Ishikawa (cell line): ENCODE measurements at regions not wholly inside any gene's neighbourhood (a gene's known extent, or its start where the extent isn't known, plus 50 kb on each side); places are given as distances from the start of the nearest gene placed in this dataset.

Experiments used
- CEBPB ChIP-seq: IDR thresholded peaks from 2 replicates; pipeline ENCODE4 v1.6.1; 2012
- CREB1 ChIP-seq: IDR thresholded peaks from 2 replicates; pipeline ENCODE4 v1.6.1; 2012; ENCODE audit warnings: low read depth
- EGR1 ChIP-seq: IDR thresholded peaks from 2 replicates; pipeline ENCODE4 v1.6.1; 2012
- EP300 ChIP-seq: IDR thresholded peaks from 2 replicates; pipeline ENCODE4 v1.6.1; 2012; ENCODE audit warnings: borderline replicate concordance
- FOXM1 ChIP-seq: IDR thresholded peaks from 2 replicates; pipeline ENCODE4 v1.6.1; 2012; ENCODE audit warnings: low read depth, borderline replicate concordance
- NFIC ChIP-seq: IDR thresholded peaks from 2 replicates; pipeline ENCODE4 v1.6.1; 2012
- RAD21 ChIP-seq: IDR thresholded peaks from 2 replicates; pipeline ENCODE4 v1.6.1; 2012; ENCODE audit warnings: low read depth
- REST ChIP-seq: IDR thresholded peaks from 2 replicates; pipeline ENCODE4 v1.6.1; 2012; ENCODE audit warnings: low read depth, mild to moderate bottlenecking
- TAF1 ChIP-seq: IDR thresholded peaks from 2 replicates; pipeline ENCODE4 v1.6.1; 2012; ENCODE audit warnings: low read depth, mild to moderate bottlenecking
- TCF12 ChIP-seq: IDR thresholded peaks from 2 replicates; pipeline ENCODE4 v1.6.1; 2012; ENCODE audit warnings: low read depth
- TEAD4 ChIP-seq: IDR thresholded peaks from 2 replicates; pipeline ENCODE4 v1.6.1; 2012
- USF1 ChIP-seq: IDR thresholded peaks from 2 replicates; pipeline ENCODE4 v1.6.1; 2012
- YY1 ChIP-seq: IDR thresholded peaks from 2 replicates; pipeline ENCODE4 v1.6.1; 2012; ENCODE audit warnings: low read depth
- ZBTB7A ChIP-seq: IDR thresholded peaks from 2 replicates; pipeline ENCODE4 v1.6.1; 2012; ENCODE audit warnings: low read depth
- TF ChIP-seq, protein P1 (sequence below): IDR thresholded peaks from 2 replicates; pipeline ENCODE4 v1.6.1; 2012

DNA sequence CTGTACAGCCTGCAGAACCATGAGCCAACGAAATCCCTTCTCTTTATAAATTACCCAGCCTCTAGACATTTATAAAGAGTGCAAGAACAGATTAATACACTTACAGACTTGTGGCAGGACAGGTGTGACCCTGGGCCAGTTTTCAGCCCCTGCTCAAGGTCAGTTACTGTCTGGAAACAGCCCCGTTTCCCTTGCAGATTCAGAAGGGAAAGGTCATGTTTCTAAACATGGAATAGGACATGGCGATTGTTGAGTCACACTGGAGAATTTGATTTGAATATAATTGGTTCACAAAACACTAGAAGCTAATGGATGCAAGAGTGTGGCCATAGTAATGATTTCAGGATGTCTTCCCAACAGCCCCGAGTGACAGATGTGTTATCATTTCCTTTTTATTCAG is 248.8 kb downstream of the DLL1 start:
- TF ChIP-seq NFIC (no peak), TEAD4 (no peak), CEBPB (no peak), EP300 (no peak), USF1 (no peak)

GRCh38 chr6:170041526-170041925 is 249.4 kb downstream of the DLL1 start:
- no peak for TF ChIP-seq CEBPB
- TF ChIP-seq EP300: no peak

GRCh38 chr6:170040906-170041305 is 250.0 kb downstream of the DLL1 start:
- TF ChIP-seq EGR1: no peak
- TF ChIP-seq REST: no peak
- no peak for TF ChIP-seq FOXM1
- TF ChIP-seq, protein P1, sequence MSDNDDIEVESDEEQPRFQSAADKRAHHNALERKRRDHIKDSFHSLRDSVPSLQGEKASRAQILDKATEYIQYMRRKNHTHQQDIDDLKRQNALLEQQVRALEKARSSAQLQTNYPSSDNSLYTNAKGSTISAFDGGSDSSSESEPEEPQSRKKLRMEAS: no peak
- no peak for TF ChIP-seq CREB1
- no peak for TF ChIP-seq USF1

- TF ChIP-seq, protein P1: no peak
- TF ChIP-seq TAF1 (no peak), NFIC (no peak), RAD21 (no peak), EGR1 (no peak), CREB1 (no peak), CEBPB (no peak), YY1 (no peak), USF1 (no peak), FOXM1 (no peak)
Observed at GRCh38 chr6:170040115-170040500, 250.8 kb downstream of the DLL1 start.

GRCh38 chr6:170039156-170040114 is 251.4 kb downstream of the DLL1 start:
- no peak for TF ChIP-seq TCF12
- no peak for TF ChIP-seq FOXM1
- no peak for TF ChIP-seq EP300
- no peak for TF ChIP-seq CREB1
- no peak for TF ChIP-seq ZBTB7A
- TF ChIP-seq TAF1: no peak
- TF ChIP-seq YY1: no peak
- TF ChIP-seq, protein P1: no peak
- TF ChIP-seq USF1: no peak
- TF ChIP-seq CEBPB: no peak
- no peak for TF ChIP-seq REST
- no peak for TF ChIP-seq NFIC
- no peak for TF ChIP-seq EGR1
- no peak for TF ChIP-seq TEAD4
- no peak for TF ChIP-seq RAD21
